Body of pancreas (tissue), 4 donors: ENCODE measurements at regions not wholly inside any gene's neighbourhood (a gene's known extent, or its start where the extent isn't known, plus 50 kb on each side); places are given as distances from the start of the nearest gene placed in this dataset.

ENCODE experiments used
- ATAC-seq: fragments of 150-250 bp; one replicate; pipeline ENCODE4 v1.9.1; 2016
- DNase-seq, 4 donors: peaks; one replicate each; pipeline ENCODE4 v3.0.0-alpha.2; 2019
- H3K27ac ChIP-seq, 4 donors: fragments of 200-600 bp; sonication (generic); 1 replicate in 3 of 4; 2 replicates in 1 of 4; pipeline versions ENCODE4 v1.5.1 to v1.6.1; 2016 to 2019; ENCODE audit warnings: mild to moderate bottlenecking in 1 of 4, mixed read lengths in 1 of 4, moderate library complexity in 1 of 4
- H3K27me3 ChIP-seq, 2 donors: fragments of 200-600 bp; sonication (generic); one replicate each; pipeline ENCODE4 v1.6.0; 2016; ENCODE audit warnings: mild to moderate bottlenecking in 1 of 2
- H3K36me3 ChIP-seq, 2 donors: fragments of 200-600 bp; sonication (generic); replicated peaks in 1 of 2; 2 replicates each; pipeline ENCODE4 v1.5.1; 2016; ENCODE audit warnings: low read depth in 2 of 2; ENCODE audit not compliant: insufficient read depth in 1 of 2
- H3K4me1 ChIP-seq: fragments of 200-600 bp; sonication (generic); one replicate; pipeline ENCODE4 v1.6.0; 2016
- H3K4me3 ChIP-seq, 2 donors: fragments of 200-600 bp; sonication (generic); 1 replicate in 1 of 2; 2 replicates in 1 of 2; pipeline ENCODE4 v1.5.1; 2016 to 2019
- H3K9me3 ChIP-seq, 3 donors: fragments of 200-600 bp; sonication (generic); 1 replicate in 2 of 3; 2 replicates in 1 of 3; pipeline ENCODE4 v1.5.1; 2016
- CTCF ChIP-seq, 7 experiments: fragments of 450-650 bp in 4 of 7; fragments of 200-600 bp in 3 of 7; sonication (generic) in 3 of 7; IDR thresholded peaks; one replicate each; pipeline ENCODE4 v1.5.1; 2016 to 2019; ENCODE audit warnings: antibody characterized with exemption in 7 of 7
- POLR2A ChIP-seq, 3 donors: fragments of 450-650 bp; IDR thresholded peaks; one replicate each; pipeline ENCODE4 v1.6.1; 2016; ENCODE audit warnings: antibody characterized with exemption in 3 of 3, mild to moderate bottlenecking in 2 of 3
- WGBS, 2 donors: methylation state at CpG; one replicate each; pipeline ENCODE4 v1.1.5; 2017; 5-methylcytosine and 5-hydroxymethylcytosine counted together
- intact Hi-C: fragments of 100-400 bp; cut with DNase I; formaldehyde crosslinking; loops from one replicate; pipeline ENCODE4 v1.15.1; 2023

- Histone ChIP-seq H3K4me3 (no peak overlapping the region), H3K9me3 (no peaks in the 10 kb centered on the region), H3K4me1 (no peaks in the 10 kb centered on the region), H3K27ac (no peak overlapping the region), H3K27me3 (no peaks in the 10 kb centered on the region), H3K36me3 (no peaks in the 10 kb centered on the region)
- ATAC-seq (no peak), DNase-seq (no peak)
- 74 to 79% methylated on average over 12 to 13 of the region's 13 CpGs for WGBS, 2 donors
- TF ChIP-seq CTCF (IDR thresholded peaks at IDR 0.05) (no peak), POLR2A (IDR thresholded peaks at IDR 0.05) (no peak)
- intact Hi-C loops, result no loop called here
Measured at GRCh38 chr7:67713451-67714056, 716.9 kb downstream of the TYW1 start.

GRCh38 chr7:67716729-67717128 is 720.1 kb downstream of the TYW1 start:
- H3K27me3 ChIP-seq, result no peaks in the 10 kb centered on the region
- no peak for TF ChIP-seq CTCF (IDR thresholded peaks at IDR 0.05)
- TF ChIP-seq POLR2A (IDR thresholded peaks at IDR 0.05), result no peak
- DNase-seq, result no peak
- intact Hi-C loops, result no loop called here
- ATAC-seq, result no peak
- H3K27ac ChIP-seq, result no peak overlapping the region
- H3K9me3 ChIP-seq, result no peaks in the 10 kb centered on the region
- no peaks in the 10 kb centered on the region for H3K36me3 ChIP-seq
- H3K4me1 ChIP-seq, result no peaks in the 10 kb centered on the region
- 44 to 51% methylated on average over 2 of the region's 2 CpGs for WGBS, 2 donors
- no peak overlapping the region for H3K4me3 ChIP-seq

- TF ChIP-seq POLR2A (IDR thresholded peaks at IDR 0.05) (no peak), CTCF (IDR thresholded peaks at IDR 0.05) (no peak)
- H3K27me3 ChIP-seq, result no peaks in the 10 kb centered on the region
- H3K4me1 ChIP-seq, result no peaks in the 10 kb centered on the region
- no peak overlapping the region for H3K4me3 ChIP-seq
- 30 to 45% methylated on average over 3 of the region's 3 CpGs for WGBS, 2 donors
- intact Hi-C loops, result no loop called here
- ATAC-seq, result no peak
- H3K9me3 ChIP-seq, result no peaks in the 10 kb centered on the region
- H3K36me3 ChIP-seq, result no peaks in the 10 kb centered on the region
- DNase-seq, result no peak
- no peak overlapping the region for H3K27ac ChIP-seq
Measured at GRCh38 chr7:67723591-67723990, 727.0 kb downstream of the TYW1 start.

GRCh38 chr7:67724435-67724834 is 727.8 kb downstream of the TYW1 start:
- no peaks in the 10 kb centered on the region for H3K36me3 ChIP-seq
- DNase-seq, result no peak
- intact Hi-C loops, result no loop called here
- TF ChIP-seq POLR2A (IDR thresholded peaks at IDR 0.05) (no peak), CTCF (IDR thresholded peaks at IDR 0.05) (no peak)
- no peak overlapping the region for H3K27ac ChIP-seq
- no peaks in the 10 kb centered on the region for H3K4me1 ChIP-seq
- H3K9me3 ChIP-seq, result no peaks in the 10 kb centered on the region
- no peak for ATAC-seq
- no peaks in the 10 kb centered on the region for H3K27me3 ChIP-seq
- no peak overlapping the region for H3K4me3 ChIP-seq
- 53 to 62% methylated on average over 5 of the region's 5 CpGs for WGBS, 2 donors

GRCh38 chr7:67724955-67725354 is 728.3 kb downstream of the TYW1 start:
- WGBS, 2 donors, result 68 to 79% methylated on average over 2 of the region's 2 CpGs
- intact Hi-C loops, result no loop called here
- H3K27ac ChIP-seq, result no peak overlapping the region
- H3K27me3 ChIP-seq, result no peaks in the 10 kb centered on the region
- no peak for DNase-seq
- H3K4me1 ChIP-seq, result no peaks in the 10 kb centered on the region
- no peak overlapping the region for H3K4me3 ChIP-seq
- no peaks in the 10 kb centered on the region for H3K9me3 ChIP-seq
- no peak for ATAC-seq
- TF ChIP-seq POLR2A (IDR thresholded peaks at IDR 0.05) (no peak), CTCF (IDR thresholded peaks at IDR 0.05) (no peak)
- no peaks in the 10 kb centered on the region for H3K36me3 ChIP-seq
